LNCaP clone FGC (cell line): ENCODE measurements at regions not wholly inside any gene's neighbourhood (a gene's known extent, or its start where the extent isn't known, plus 50 kb on each side); places are given as distances from the start of the nearest gene placed in this dataset.

Experiments
- DNase-seq: peaks from one replicate; pipeline ENCODE4 v3.0.0-alpha.2; 2011; ENCODE audit warnings: low read depth
- H3K4me3 ChIP-seq: 2 replicates; pipeline ENCODE4 v1.5.1; 2011; ENCODE audit warnings: mild to moderate bottlenecking, low read depth, low read length, control low read depth
- TF ChIP-seq, protein P1 (sequence below): IDR thresholded peaks from 2 replicates; pipeline ENCODE4 v1.5.1; 2012; ENCODE audit warnings: mild to moderate bottlenecking; ENCODE audit not compliant: control insufficient read depth, insufficient read depth; ENCODE audit errors: extremely low read depth

DNA sequence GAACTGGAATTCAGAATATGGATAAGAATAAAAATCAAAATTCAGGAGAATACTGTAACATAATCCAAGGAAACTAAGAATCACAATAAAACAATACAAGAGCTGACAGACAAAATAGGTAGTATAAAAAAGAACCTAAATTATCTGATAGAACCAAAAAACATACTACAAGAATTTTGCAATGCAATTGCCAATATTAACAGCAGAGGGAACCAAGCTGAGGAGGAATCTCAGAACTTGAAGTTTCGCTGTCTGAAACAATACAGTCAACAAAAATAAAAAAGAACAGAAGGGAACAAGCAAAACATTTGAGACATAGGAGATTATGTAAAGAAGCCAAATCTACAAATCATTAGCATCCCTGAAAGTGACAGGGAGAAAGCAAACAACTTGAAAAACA is 84.1 kb upstream of the GALNT13 start:
- no peak overlapping the region for H3K4me3 ChIP-seq
- no peak for DNase-seq
- TF ChIP-seq, protein P1, sequence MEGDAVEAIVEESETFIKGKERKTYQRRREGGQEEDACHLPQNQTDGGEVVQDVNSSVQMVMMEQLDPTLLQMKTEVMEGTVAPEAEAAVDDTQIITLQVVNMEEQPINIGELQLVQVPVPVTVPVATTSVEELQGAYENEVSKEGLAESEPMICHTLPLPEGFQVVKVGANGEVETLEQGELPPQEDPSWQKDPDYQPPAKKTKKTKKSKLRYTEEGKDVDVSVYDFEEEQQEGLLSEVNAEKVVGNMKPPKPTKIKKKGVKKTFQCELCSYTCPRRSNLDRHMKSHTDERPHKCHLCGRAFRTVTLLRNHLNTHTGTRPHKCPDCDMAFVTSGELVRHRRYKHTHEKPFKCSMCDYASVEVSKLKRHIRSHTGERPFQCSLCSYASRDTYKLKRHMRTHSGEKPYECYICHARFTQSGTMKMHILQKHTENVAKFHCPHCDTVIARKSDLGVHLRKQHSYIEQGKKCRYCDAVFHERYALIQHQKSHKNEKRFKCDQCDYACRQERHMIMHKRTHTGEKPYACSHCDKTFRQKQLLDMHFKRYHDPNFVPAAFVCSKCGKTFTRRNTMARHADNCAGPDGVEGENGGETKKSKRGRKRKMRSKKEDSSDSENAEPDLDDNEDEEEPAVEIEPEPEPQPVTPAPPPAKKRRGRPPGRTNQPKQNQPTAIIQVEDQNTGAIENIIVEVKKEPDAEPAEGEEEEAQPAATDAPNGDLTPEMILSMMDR: no peak

DNA sequence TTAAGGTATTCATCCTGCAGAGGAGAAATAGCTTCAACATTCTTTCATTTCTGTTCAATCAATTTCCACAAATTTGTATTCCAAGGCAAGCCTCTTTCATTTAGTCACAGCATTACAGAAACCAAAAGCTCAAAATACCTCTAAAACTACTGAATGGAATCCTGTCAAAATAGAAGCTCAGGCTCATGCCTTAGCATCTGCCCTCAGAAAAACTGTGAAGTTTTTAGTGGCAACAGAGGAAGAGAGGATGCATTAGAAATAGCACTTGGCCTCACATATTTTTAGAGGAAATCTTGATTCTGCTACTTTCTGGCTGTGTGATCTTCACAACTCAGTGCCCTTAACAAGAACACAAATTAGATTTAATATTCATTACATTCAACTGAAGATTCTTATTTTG is 69.1 kb upstream of the GALNT13 start:
- TF ChIP-seq, protein P1: no peak
- DNase-seq: no peak
- H3K4me3 ChIP-seq: no peak overlapping the region

DNA sequence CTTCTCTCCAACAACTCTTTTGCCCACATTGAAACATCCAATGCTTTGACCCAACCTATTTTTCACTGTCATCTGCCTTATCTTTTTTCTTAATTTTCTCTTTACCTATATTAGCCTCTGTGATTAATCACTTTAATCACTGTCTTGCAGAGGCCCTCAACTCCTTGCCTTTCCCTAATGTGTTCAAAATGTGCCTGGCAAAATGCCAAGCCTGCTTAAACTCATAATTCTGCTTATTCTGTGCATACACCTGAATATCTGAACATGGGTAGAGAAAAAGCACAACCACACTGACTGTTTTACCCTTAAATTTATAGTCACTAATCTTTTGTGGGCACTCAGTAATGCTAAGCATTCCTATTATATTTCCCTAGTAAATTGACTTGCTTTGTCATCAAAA is 63.0 kb upstream of the GALNT13 start:
- no peak for DNase-seq
- TF ChIP-seq, protein P1: no peak
- no peak overlapping the region for H3K4me3 ChIP-seq

DNA sequence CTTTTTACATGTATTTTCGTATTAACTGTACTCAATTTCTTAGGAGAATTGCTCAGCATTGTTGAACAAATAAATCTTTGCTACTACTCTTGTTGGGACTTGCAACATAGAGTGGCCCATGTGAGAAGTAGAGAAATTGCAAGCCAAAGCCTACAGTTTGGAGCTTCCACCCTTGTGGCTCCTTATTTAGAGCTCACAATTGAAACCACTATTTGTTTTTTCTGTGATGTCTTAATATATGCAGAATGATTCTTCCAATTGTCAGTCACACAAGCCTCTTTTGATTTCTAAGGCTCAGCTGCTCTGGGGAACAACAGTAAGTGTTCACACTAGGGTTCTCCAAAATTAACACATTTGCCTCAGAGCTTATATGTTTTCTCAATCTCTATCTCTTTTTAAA is 60.2 kb upstream of the GALNT13 start:
- no peak overlapping the region for H3K4me3 ChIP-seq
- TF ChIP-seq, protein P1: no peak
- no peak for DNase-seq

DNA sequence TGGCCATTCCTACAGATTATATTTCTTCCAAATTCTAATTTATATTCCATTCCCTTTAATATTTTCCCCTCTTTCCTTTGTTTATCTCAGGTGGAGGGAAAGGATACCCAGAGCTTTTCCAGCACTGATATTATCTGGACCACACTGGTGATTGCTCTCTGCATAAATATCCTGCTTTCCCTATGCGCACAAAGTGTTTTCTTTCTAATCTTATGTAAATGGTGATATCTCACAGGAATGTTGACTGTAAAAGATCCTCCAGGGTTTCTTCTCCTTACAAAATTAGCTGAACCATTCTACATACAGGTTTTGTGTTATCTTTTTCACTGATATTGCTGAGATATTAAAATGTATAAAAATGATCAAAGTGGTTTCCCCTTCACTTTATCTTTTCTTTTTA is 59.1 kb upstream of the GALNT13 start:
- no peak for DNase-seq
- no peak overlapping the region for H3K4me3 ChIP-seq
- TF ChIP-seq, protein P1: no peak

DNA sequence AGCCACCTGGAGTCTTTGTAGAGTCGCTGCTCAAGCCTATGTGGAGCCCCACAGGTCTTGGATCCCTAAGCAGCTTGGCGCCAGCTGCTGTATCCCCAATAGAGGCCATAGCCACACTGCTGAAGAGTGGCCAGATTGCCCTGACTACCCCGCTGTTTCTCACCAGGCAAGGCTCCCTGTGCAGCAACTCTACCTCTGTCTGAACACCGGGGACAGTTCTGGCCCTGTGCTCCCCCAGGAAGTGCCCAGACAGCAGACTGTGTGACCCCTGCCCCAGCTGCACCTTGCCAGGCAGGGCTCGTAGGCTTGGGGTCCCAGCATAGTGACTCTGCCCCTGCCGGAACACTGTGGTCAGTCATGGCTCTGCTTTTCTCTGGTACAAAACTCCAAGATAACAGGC is 53.5 kb upstream of the GALNT13 start:
- no peak for DNase-seq
- H3K4me3 ChIP-seq: no peak overlapping the region
- TF ChIP-seq, protein P1: no peak

DNA sequence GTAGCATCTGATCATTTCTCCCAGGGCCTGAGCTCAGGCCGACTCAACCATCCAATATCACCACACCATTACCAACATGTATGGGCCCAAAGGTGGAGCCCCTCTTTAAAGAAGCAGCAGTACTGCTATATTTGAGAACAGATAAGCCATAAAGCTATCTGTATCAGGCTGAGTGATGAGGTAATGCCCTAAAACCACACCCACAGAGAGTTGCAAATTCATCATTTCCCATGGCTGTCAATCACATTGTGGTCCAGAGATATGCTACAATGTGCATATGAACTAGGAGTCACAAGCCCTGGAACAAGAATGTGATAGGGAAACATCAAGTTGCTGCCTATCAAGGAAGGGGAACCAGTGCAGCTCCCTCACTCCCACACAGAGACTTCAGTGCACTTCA is 52.6 kb upstream of the GALNT13 start:
- H3K4me3 ChIP-seq: no peak overlapping the region
- no peak for DNase-seq
- TF ChIP-seq, protein P1: no peak
